HG03342 (cell line): ENCODE measurements at regions not wholly inside any gene's neighbourhood (a gene's known extent, or its start where the extent isn't known, plus 50 kb on each side); places are given as distances from the start of the nearest gene placed in this dataset.

Experiments
- ATAC-seq: cut with Tn5 transposase; IDR thresholded peaks from one replicate; pipeline ENCODE4 v1.9.1; 2021; ENCODE audit warnings: mild to moderate bottlenecking, moderate library complexity; ENCODE audit not compliant: unreplicated experiment

GRCh38 chr1:67559222-67559700 lies 125.7 kb upstream of the GADD45A start:
- no peak for ATAC-seq

DNA sequence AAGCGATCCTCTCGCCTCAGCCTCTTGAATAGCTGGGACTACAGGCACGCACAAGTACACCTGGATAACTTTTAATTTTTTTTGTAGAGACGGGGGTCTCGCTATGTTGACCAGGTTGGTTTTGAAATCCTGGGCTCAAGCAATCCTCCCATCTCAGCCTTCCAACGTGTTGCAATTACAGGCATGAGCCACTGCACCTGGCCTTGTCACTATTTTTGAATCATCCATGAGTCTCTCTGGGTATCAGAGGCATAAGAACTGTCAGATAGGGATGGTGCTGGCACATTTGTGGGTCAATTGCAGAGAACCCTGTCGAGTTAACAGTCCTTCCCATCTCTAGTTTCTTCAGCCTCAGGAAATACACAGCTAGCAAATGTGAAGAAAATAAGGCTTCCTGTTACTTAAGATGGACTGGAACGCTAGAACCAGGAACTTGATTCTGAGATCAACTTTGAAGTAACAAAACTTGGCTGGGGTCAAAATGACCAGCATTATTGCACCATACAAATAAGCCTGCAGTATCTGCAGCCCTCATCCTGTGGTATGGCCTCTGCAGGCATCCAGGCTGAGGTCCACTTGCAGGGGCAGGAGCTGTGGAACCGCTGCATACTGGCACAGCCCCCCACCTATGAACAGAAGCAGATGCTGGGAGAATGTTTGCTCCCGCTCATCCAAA lies 124.3 kb upstream of the GADD45A start:
- ATAC-seq: no peak

DNA sequence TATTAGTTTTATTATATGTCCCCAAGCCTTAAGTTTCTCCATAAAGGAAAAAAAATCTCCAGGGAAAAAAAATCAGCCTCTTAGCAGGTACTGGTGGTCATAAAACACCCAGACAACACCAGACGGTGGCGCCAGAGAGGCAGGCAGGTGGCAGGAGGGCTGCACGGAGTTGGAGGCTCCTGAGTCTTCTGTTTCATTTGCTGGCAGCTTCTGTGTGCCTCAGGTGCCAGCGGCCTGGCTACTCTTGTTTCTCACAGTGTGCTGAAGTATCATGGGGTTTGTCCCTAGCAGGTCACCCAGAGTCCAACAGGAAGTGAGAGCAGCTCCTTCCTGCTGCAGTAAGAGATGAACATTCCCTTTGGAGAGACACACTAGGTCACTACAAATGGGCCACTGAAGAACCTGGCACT lies 123.3 kb upstream of the GADD45A start:
- ATAC-seq: peak; percentile 92

DNA sequence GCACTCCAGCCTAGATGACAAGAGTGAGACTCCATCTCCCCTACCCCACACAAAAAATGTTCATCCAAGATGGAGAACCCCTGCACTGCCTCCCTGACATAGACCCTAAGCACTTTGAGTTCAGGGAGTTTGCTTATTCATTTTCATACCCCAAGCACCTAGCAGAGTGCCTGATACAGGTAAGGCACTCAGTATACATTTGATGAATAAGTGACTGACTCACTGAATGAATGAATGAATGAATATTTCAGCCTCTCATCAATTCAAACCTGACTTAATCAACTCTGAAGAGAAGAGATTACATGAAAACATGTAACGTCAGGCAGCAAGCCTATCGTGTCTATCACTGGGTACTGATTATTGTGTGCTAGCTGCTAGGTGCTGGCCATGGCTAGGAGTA lies 121.3 kb upstream of the GADD45A start:
- ATAC-seq: no peak

GRCh38 chr1:67564193-67564592 lies 120.8 kb upstream of the GADD45A start:
- no peak for ATAC-seq

DNA sequence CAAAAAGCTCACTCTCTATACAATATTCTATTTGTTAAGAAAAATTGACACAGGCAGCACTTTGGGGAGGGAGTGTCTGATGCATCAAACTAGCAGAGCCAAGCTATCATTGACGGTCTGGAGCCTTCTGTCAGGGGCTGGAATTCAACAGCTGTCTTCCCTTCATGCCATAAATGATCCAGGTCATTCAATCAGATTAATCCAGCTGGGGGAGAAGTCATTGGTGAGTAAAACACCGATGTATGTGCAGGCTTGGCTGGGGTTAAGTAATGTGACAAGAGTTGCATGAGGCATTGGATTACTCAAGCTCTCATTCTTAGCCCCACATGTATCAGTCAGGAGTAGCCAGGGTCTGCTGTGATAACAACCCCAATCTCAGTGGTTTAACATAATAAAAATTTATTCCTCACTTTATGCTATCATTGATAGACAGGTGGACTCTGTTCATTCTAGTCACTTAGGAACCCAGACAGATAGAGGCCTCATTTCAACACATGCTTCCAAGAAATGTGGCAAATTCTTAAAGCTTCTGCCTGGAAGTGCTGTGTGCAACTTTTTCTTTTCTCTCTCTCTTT lies 118.1 kb upstream of the GADD45A start:
- no peak for ATAC-seq

DNA sequence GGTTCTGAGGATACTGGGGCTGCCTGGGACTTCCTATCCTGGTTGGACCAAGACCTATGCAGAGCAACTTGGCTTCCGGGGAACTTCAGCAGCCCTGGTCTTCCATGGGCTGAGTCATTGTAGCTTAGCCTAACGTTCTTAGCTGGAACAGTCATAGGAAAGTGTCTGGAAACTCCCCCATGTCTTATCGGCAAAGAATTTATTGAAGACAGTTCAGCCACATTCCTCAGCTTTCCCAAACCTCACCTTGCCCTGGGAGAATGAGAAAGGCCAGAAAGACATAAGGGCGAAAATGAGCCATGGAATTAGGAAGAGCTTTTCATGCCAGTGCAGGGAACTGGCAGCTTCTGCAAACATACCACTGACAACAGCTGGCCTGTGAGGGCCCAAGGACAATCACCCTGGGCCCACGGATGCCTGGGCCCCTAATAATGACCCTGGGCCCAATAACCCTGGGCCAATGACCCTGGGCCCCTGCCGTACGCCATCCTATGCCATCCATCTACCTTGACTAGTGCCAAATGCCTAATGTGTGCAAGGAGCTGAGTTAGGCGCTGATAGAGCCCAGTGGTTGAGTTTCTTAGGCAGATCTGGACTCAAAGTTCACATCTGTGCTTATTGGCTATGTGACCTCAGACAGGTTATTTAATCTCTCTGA lies 114.4 kb upstream of the GADD45A start:
- no peak for ATAC-seq

- no peak for ATAC-seq
These were observed 113.6 kb upstream of the GADD45A start for GRCh38 chr1:67571406-67571805.

- ATAC-seq: no peak
These were observed 113.0 kb upstream of the GADD45A start for GRCh38 chr1:67571901-67572593.

GRCh38 chr1:67572594-67573221 lies 112.3 kb upstream of the GADD45A start:
- ATAC-seq: no peak

DNA sequence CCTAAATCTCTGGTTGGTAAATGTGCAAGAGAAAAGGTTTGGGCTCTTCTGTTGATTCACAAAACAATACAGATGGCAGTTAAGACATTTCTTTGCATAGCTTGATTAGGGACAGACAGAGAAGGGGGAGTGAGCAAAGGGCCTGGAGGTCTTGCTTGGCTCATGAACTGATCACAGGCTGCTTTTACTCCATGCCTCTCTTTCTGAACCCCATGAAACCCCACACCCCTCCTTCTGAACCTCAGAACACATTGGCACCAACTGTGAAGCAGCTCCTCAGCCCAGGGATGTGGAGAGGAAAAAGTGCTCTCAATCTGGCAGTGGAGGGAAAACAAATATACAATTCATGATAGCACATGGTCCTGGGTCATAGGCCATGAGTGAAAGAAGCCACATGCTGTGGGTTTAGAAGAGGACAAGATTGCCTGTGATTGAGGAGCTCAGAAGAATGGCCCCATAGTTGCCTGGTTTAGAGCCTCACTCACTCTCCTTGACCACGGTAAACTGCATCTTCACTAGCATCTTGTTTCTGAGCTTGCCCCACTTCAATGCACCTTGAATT lies 111.6 kb upstream of the GADD45A start:
- no peak for ATAC-seq

GRCh38 chr1:67574221-67574620 lies 110.8 kb upstream of the GADD45A start:
- ATAC-seq: no peak

DNA sequence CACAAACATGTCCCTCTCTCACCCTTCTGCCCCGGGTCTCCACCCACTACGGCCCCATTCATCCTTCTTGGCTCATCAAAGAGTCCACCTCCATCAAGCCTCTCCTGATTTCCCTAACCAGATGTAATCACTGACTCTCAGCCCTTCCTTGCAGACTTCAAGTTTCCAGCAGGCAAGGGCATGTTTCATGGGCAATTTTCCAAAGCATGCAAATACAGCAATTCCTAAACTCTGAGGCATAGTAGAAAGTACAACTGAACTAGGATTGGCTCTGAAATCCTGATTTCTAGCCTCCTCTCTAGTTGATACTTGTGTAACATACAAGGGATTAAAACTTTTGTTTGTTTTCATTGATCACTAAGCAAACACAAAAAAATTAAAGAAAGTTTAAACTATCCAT lies 109.1 kb upstream of the GADD45A start:
- ATAC-seq: no peak

DNA sequence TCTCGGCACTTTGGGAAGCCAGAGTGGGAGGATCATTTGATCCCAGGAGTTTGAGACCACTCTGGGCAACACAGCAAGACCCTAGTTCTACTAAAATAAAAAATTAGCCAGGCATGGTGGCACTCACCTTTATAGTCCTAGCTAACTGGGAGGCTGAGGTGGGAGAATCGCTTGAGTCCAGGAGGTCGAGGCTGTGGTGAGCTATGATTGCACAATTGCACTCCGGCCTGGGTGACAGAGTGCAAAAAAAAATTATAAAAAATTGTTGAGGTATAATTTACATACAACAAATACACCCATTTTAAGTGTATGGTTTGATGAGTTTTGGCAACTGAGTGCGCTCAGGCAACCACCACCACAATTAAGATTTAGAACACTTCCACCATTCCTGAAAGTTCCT lies 108.5 kb upstream of the GADD45A start:
- no peak for ATAC-seq

GRCh38 chr1:67577646-67578045 lies 107.4 kb upstream of the GADD45A start:
- ATAC-seq: no peak

DNA sequence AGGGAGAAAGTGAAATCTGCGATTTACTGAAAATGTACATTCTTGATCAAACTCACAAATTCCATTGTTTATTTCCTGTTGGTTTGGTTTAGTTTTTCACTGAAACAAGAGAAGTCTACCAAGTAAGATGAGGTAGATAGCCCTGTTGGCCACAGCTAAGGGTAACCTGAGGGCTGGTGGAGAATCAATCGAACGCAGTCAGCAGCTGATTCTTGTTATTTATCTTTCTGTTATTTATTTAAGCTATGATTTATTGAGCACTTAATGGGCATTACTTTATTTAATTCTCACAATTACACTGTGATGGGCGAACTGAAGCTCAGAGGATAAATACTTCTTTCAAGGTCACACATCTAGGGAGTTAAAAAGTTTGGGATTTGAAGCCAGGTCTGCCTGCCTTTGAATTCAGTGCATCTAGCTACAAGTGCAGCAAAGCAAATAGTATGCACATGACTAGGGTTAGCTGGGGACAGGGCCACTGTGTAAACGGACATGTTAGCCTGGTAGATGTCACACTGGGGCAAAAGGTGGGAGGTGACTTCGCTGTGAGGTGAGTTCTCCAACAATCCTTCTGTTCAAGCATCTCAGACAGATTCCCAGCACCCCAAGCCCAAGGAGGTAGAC lies 106.5 kb upstream of the GADD45A start:
- no peak for ATAC-seq

DNA sequence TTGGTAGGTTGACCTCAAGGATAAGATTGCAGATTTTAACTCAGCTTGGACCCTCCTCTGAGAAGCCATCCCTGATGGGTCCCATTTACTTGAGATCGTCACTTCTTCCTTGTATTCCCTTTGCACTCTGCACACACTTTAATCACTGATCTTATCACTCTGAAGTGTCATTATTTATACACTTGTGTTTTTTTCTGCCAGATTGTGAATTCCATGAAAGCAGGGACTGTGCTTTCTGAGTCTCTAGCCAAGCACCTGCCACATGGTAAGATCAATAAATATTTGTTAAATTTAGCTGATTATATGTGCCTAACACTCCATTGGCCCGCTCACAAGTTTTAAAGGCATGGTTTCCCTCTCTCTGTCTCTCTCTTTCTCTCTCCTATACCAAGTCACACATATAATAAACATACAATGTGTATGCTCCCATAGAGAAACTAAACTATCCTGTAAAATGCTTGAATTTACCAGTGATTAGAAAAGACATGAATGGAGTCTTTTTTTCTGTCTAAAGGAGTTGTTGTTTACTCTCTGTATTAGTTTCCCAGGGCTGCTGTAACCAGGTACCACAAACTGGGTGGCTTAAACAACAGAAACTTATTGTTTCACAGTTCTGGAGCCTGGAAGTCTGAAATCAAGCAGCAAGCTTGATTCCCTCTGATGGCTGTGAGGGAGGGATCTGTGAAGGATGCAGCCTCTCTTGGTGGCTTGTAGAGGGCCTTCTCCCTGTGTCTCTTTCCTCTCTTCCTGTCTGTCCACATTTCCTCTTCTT lies 105.2 kb upstream of the GADD45A start:
- no peak for ATAC-seq

- ATAC-seq: no peak
These were observed 104.2 kb upstream of the GADD45A start for GRCh38 chr1:67580691-67581403.
